ENCODE measurements at regions not wholly inside any gene's neighbourhood (a gene's known extent, or its start where the extent isn't known, plus 50 kb on each side); places are given as distances from the start of the nearest gene placed in this dataset.

- no peak for DNase-seq (ENCODE audit: low read depth)
Observed at GRCh38 chr5:124584991-124585715, 161.3 kb downstream of the ZNF608 start.

DNA sequence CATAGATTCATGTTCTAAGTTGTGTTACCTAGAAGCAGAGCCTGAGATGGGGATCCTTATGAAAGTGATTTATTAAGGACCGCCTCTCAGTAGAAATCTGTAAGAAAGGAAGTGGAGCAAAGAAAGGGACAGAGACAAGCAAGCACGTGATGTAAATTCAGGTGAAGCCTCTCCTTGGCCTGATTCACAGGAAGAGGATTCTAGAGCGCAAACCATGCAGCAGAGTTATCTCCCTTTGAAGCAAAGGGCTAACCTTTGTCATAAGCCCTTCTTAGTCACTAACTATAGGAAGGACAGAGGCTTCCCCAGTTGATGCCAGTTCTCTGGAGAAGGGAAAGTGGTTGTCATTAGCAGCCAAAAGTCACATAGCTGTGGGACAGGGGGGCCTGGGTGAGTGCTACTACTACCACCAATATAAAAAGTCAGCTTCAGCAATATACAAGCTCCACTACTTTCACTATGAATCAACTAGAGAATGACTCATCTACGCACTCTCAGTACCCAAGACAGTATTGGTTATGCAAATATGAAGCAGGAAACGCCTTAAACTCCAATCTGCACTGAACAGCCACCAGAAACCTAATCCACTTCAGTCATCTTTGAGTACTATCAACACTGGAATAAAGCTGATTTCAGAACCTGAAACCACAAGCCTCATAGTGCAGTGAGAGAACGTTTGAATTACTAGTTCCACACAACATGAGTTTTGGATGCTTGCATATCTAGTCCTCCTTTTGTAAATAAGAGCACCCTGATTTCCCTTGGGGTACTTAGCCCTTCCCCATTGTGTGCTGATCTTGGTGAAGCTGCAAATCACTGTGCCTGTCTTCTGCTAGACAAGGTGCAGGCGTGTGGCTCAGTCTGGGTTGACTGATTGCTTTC is 162.7 kb downstream of the ZNF608 start:
- no peak for DNase-seq (ENCODE audit: low read depth)

- DNase-seq (ENCODE audit: low read depth): no peak
Observed at GRCh38 chr5:124582561-124582840, 163.9 kb downstream of the ZNF608 start.

DNA sequence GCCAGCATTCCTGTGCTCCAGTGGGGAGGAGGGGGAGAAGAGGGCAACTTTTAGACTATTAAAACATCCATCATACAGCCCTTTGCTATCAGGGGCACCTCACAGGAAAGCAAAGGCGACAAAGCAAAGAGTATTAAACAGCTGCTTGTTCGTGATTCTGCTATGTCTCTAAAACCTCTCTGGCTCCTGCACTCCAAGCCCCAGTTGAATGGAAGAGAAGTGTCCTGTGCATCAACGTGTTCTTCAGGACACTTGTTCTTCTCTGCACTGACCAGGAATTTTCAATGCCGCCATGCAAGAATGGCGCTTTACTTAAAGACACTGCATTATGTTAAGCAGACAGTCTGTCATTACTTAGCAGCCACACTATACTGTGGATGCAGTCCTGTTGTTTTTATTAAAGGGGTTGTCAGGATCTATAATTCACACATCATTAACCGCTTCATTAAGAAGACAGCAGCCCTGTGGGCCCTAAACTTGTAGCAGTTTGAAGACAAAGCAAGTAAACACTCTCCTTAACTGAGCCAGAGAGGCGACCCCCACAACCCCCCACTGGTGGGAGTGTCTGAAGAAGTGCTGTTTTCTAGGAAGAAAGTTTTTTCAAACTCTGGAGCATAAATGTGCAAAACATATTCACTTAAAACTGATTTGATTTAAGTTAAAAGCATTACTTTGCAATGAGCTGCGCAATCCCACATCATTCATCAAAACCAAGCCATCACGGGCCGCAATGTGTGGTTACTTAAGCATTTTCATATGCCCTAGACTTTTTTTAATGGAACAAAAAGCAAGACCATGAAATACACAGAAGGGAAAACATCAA is 164.5 kb downstream of the ZNF608 start:
- DNase-seq (ENCODE audit: low read depth): no peak

GRCh38 chr5:124580925-124581737 is 165.3 kb downstream of the ZNF608 start:
- no peak for DNase-seq (ENCODE audit: low read depth)

- no peak for DNase-seq (ENCODE audit: low read depth)
Observed at GRCh38 chr5:124580512-124580911, 165.9 kb downstream of the ZNF608 start.

- DNase-seq (ENCODE audit: low read depth): no peak
Observed at GRCh38 chr5:124576848-124577409, 169.5 kb downstream of the ZNF608 start.

- DNase-seq (ENCODE audit: low read depth): no peak
Observed at GRCh38 chr5:124575725-124576124, 170.7 kb downstream of the ZNF608 start.

DNA sequence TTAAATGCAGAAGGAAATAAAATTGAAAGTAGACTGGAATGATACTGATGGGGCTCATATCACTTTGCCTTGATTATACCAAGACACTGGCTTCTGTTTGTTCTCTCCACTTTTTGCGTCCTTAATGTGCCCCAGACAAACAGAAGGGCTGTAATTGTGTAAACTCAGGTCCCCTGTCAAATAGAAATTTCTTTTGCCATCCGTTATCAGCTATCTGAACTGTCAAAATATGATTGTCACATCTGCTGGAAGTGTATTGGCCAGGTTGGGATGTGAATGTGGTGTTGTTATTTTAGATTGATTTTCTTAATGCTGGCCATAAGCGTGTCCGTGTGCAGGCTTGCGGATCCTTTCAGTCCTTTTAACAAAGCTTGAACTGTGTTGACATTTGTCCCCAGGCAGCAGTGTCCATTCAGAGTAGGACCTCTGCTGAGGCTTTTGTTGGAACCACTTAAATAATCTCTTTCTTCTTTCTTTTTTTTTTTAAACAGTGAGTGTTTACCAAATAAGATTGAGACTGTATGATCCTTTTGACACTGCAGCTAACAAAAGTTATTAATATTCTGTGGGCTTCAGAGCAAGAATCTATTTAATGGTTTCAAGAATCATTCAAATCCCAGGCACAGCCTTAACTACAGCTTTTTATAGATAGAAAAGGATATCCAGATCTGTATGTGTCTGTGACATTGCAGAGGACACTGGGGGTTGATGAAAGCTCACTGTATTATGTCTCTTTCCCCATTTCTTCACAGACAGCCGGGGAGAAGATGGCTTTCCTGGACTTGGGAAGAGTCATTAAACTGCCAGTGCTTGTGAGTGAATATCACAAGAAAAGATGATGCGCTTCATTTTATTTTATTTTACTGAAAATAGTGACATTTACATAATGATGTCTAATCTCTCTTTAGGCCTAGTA is 171.7 kb downstream of the ZNF608 start:
- DNase-seq (ENCODE audit: low read depth): no peak

GRCh38 chr5:124572971-124573370 is 173.5 kb downstream of the ZNF608 start:
- DNase-seq (ENCODE audit: low read depth): no peak

GRCh38 chr5:124570285-124571035 is 176.0 kb downstream of the ZNF608 start:
- DNase-seq (ENCODE audit: low read depth): no peak

DNA sequence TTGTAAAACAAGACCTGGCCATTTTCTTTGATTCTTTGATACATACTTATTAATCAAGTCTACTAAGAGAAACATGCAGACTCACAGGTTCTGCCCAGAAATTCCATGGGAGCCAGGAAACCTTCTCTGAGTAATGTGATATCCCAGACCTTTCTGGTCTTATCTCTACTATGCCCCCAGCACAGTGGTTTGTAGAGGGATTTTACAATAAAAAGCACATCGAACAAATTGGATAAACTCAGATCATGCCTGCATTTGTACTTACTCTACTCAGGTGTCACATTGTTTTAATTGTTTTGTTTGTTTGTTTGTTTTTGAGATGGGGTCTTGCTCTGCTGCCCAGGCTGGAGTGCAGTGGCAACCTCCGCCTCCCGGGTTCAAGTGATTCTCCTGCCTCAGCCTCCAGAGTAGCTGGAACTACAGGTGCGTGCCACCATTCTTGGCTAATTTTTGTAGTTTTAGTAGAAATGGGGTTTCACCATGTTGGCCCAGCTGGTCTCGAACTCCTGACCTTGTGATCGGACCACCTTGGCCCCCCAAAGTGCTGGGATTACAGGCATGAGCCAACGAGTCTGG is 179.5 kb downstream of the ZNF608 start:
- DNase-seq (ENCODE audit: low read depth): no peak

DNA sequence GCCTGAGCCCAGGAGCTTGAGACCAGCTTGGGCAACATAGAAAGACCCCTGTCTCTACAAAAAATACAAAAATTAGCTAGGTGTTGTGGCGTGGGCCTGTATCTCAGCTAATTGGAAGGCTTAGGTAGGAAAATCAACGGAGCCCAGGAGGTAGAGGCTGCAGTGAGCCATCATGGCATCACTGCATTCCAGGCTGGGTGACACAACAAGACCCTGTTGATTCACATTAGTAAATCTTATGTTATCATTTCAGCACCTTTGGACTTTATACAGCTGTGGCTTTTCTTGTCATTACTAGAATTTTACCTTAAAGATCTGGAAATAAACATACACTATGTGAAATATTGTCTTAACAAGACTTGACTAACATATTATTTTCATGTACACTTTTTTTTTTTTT is 185.0 kb downstream of the ZNF608 start:
- DNase-seq (ENCODE audit: low read depth): no peak

- no peak for DNase-seq (ENCODE audit: low read depth)
Observed at GRCh38 chr5:124560370-124560769, 186.1 kb downstream of the ZNF608 start.

GRCh38 chr5:124557761-124558160 is 188.7 kb downstream of the ZNF608 start:
- no peak for DNase-seq (ENCODE audit: low read depth)

DNA sequence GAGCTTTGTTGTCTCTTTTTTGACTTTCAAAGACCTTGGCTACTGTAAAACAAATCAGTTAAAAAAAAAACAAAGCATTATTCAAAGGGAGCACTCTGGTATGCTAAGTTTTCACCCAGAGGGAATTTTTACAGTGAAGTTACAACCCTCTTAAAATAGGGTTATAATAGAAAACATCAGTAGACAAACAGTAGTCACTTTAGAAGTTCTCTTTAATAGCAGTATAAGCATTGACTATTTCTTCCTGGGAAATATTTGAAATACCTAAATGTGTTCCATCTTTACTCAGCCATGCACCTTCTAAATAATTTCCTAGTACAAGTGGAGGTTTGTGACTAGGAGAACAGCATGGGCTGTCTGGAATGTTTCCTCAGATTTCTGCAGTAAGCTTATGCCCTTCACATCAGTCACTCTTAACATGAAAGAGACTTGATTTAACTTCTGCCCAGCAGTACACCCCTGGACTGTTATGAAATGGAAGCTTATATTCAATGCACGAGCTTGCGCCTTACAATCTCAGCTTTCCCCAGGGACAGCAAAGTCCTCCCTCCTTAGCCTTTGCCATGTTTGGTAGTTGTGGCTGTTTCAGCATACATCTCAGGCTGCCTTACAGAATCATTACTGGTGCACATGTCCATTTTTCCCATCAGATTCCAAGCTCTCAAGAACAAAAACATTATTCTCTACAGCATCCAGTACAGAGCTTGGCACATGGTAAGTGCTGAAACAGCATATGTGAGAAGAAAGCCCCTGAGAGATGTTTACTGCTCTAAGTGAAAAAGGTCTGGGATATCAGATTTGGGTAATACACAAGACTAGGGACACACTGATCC is 191.5 kb downstream of the ZNF608 start:
- DNase-seq (ENCODE audit: low read depth): no peak

DNA sequence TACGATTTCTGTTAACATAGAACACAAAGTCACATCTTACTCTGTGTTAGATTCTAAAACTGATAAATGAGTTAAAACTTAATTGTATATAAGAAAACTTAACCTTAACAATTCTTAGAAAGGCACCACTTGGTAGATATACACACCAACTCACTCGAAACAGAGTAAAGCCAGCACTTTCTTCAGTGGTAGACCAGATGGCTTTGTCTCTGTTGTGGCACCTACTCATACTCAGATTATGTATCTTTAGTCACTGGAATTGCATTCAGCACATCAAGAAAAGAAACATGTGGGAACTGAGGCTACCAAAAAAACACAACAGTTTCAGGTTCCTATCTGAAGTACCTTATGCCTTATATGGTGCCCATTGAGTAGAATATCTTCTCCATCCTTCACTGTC is 192.5 kb downstream of the ZNF608 start:
- no peak for DNase-seq (ENCODE audit: low read depth)

DNA sequence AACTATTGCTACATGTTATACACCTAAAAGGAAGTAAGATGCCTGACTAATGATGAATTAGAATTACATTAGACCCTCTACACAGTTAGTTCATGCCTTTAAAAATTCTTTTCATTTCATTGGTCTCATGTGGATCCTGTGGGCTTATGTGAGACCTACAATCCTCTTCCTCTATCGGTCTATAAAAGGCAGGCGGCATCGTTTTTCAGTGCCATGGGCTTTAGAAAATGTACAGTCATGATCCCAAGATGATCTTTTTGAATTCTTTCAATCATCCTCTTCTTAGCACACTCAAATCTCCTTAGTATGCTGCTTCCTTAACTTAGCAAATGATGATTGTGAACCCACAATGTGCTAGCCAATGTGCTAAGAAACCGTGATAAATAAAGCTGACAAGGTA is 193.9 kb downstream of the ZNF608 start:
- no peak for DNase-seq (ENCODE audit: low read depth)

- no peak for DNase-seq (ENCODE audit: low read depth)
Observed at GRCh38 chr5:124551939-124552279, 194.5 kb downstream of the ZNF608 start.

All from CMK (cell line).